ENCODE measurements at regions not wholly inside any gene's neighbourhood (a gene's known extent, or its start where the extent isn't known, plus 50 kb on each side); places are given as distances from the start of the nearest gene placed in this dataset.

GRCh38 chrX:30941898-30942297, 52.8 kb upstream of the TAB3 start:
- TF ChIP-seq CTCF (IDR thresholded peaks at IDR 0.05; ENCODE audit: control insufficient read depth, insufficient read depth, low read depth, low read length, missing control alignments), result no peak
- H3K4me3 ChIP-seq (ENCODE audit: control insufficient read depth, low read depth, low read length), result no peak overlapping the region
- no peak for DNase-seq (ENCODE audit: low read depth)

DNA sequence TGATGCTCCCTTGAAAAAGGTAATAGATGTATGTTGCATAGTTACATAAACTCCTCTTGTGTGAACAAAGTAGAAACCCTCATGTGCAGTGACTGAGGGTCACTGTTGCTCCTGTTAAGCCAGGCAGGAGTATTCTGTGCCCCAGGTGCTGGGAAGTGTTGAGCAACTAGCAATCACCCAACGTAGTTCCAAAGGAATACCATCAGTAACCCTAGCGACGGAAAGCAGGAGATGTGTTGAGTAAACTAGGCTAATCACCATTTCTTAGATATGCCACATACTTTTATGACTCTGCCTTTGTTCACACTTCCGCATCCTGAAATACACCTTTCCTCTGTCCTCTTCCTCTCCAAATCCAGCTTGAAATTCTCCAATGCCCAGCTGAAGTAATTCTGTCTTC, 50.9 kb upstream of the TAB3 start:
- no peak for DNase-seq (ENCODE audit: low read depth)
- no peak overlapping the region for H3K4me3 ChIP-seq (ENCODE audit: control insufficient read depth, low read depth, low read length)
- no peak for TF ChIP-seq CTCF (IDR thresholded peaks at IDR 0.05; ENCODE audit: control insufficient read depth, insufficient read depth, low read depth, low read length, missing control alignments)
